Daoy (cell line): ENCODE measurements at regions not wholly inside any gene's neighbourhood (a gene's known extent, or its start where the extent isn't known, plus 50 kb on each side); places are given as distances from the start of the nearest gene placed in this dataset.
"Not testable (repeated sequence)": the region's sequence is repeated elsewhere in the genome, so short reads cannot be mapped to it uniquely, and the experiment has no call there.

Experiments used
- DNase-seq: peaks from one replicate; pipeline ENCODE4 v3.0.0-alpha.2; 2015; ENCODE audit warnings: low read depth

DNA sequence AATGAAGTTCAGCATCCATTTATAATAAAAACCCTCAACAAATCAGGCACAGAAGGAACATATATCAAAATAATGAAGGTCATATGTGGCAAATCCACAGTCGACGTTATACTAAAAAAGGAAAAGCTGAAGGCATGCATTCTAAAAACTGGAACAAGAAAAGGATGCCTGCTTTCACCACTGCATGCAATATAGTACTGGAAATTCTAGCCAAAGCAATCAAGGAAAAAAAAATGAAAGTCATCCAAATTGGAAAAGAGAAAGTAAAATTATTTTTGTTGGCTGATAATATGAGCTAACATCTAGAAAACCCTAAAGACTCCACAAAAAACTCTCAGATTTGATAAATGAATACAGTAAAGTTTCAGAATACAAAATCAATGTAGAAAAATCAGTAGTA, 1123.2 kb downstream of the TBL1XR1 start:
- DNase-seq, result no peak

DNA sequence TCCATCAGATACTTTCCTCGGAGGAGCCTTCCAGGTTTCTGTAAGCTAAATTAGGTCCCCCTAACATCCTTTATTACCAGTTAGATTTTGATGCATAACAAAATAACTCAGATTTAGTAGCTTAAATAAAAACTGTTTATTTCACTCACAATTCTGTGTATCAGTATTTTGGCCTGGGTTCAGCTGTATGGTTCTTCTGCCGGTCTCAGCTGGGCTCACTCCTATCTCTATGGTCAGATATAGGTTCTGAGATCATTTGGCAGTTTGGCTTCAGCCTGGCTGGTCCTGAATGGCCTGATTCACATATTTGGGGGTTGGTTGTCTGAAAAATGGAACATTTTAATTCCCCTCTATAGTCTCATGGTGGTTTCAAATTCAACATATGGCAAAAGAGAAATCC, 1125.3 kb downstream of the TBL1XR1 start:
- no peak for DNase-seq

DNA sequence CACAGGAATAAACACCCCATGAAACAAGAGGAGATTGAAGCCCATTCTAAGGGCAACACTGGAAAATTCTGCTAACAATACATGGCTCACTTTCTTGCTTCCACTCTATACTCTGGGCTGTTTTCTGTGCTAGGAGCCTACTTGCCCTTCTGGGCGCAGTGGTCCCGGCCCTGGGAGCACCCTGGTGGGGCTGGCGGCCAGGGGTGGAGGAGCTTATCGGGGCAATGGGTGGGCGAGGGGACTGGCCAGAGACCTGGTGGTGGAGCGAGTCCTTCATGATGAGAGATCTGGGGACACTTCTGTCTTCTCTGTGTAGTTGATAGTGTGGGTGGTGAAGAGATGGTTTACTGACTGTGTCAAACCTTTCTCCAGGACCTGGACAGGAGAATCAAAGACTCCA, 1128.5 kb downstream of the TBL1XR1 start:
- no peak for DNase-seq

GRCh38 chr3:176058856-176059255, 1138.4 kb downstream of the TBL1XR1 start:
- no peak for DNase-seq

DNA sequence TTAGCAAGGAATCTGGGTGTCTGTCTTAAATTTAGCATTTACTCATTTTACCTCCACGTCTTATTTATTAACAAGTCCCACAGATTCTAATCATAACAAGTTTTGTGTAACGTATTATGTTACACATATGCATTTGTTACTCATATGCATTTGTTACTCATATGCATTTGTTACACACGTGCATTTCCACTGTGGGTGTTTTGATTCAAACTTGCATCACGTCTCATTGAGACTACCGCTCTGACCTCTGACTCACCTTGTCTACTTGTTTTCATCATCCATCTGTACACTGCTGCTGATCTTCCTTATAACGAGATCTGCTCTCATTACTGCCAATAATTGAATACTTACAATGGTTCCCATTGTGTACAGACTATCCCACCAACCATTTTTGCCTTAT, 1141.4 kb downstream of the TBL1XR1 start:
- DNase-seq, result no peak

- no peak for DNase-seq
These were observed 1145.5 kb downstream of the TBL1XR1 start for GRCh38 chr3:176051766-176052165.

GRCh38 chr3:176046703-176047102, 1150.6 kb downstream of the TBL1XR1 start:
- DNase-seq, result no peak

DNA sequence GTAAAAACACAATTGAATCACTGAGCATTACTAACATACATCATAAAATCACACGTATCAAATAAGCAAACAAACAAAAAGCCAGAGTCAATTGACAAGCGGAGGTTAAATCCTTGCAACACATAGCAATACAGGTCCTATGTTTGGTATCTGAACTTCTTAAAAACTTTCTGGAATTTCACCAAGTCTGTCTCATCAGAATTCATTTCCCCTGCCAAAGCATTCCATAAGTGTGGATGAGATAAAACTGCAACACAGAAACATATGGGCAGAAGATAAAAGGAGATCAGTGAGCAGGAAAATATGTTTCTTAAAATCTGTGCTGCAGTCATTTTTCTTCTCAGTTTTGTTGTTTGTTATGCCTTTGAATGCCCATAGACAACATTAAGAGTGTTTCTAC, 1155.5 kb downstream of the TBL1XR1 start:
- no peak for DNase-seq

GRCh38 chr3:176041185-176041584, 1156.1 kb downstream of the TBL1XR1 start:
- no peak for DNase-seq

GRCh38 chr3:176037636-176038035, 1159.6 kb downstream of the TBL1XR1 start:
- DNase-seq, result no peak

DNA sequence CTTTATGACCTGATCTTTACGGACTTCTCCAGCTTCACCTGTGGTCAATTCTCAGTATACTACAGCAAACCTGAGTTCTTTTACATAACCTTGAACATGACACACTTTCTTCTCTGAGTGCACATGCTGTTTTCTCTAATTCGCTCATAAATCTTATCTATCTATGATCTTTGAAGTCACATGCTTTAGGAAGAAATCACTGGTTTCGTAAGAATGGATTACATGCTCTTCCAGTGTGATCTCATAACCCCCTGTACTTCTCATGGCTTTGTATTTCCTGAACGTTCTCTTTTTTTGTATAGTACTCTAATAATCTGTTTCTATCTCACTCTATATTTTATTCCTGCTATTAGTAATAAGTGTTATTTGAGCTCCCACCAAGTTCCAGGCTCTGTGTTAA, 1165.2 kb downstream of the TBL1XR1 start:
- no peak for DNase-seq

DNA sequence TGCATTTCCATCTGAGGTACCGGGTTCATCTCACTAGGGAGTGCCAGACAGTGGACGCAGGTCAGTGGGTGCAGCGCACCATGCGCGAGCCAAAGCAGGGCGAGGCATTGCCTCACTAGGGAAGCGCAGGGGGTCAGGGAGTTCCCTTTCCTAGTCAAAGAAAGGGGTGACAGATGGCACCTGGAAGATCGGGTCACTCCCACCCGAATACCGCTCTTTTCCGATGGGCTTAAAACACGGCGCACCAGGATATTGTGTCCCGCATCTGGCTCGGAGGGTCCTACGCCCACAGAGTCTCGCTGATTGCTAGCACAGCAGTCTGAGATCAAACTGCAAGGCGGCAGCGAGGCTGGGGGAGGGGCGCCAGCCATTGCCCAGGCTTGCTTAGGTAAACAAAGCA, 1157.1 kb downstream of the NAALADL2 start:
- DNase-seq, result not testable (repeated sequence)

- not testable (repeated sequence) for DNase-seq
These were observed 1156.1 kb downstream of the NAALADL2 start for GRCh38 chr3:176015228-176015627.

GRCh38 chr3:176009256-176009655, 1150.1 kb downstream of the NAALADL2 start:
- no peak for DNase-seq

GRCh38 chr3:176005564-176005963, 1146.4 kb downstream of the NAALADL2 start:
- DNase-seq, result no peak

DNA sequence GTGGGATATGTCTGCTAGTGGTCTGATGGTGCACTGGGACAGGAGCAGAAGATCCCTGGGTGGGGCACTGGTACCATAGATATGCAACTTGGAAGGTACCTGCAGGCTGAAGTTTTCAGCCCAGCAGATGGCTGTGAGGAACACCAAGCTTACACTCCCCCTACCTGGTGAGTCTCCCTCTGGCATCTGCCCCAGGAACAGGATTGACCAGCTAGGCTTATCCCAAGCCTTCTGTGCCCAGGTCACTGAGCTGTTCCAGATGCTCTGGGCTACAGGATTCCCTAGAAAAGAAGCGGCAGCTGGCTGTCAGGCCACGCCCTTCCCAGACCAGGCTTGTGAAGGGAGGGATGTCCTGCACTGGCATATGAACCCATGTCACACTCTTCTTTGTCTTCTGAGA, 1130.0 kb downstream of the NAALADL2 start:
- no peak for DNase-seq

DNA sequence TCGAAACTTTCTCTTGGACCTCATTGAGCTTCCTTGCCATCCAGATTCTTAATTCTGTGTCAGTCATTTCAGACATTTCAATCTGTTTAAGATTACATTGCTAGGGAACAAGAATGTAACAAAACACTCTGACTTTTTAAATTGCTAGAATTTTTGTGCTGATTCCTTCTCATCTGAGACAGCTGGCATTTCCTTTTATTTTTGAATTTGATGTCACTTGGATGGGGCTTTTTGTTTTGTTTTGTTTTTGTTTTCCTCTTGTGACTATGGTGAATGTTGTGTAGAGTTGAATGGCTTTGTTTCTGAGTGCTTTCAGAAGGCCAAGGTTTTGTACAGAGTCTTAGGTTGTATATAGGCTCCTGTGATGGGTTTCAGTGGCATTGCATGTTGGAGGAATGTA, 1129.3 kb downstream of the NAALADL2 start:
- no peak for DNase-seq

DNA sequence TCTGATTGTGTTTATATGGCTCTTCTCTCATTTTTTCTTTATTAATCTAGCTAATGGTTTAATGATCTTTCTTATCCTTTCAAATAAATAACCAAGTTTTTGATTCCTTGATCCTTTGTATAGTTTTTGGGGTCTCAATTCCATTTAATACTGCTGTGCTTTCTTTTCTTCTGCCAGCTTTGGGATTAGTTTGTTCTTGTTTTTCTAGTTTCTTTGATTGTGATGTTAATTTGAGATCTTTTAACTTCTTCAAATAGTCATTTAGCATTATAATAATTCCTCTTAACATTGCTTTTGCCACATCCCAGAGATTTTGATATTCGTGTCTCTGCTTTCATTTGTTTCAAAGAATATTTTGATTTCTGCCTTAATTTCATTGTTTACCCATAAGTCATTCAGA, 1126.6 kb downstream of the NAALADL2 start:
- no peak for DNase-seq

DNA sequence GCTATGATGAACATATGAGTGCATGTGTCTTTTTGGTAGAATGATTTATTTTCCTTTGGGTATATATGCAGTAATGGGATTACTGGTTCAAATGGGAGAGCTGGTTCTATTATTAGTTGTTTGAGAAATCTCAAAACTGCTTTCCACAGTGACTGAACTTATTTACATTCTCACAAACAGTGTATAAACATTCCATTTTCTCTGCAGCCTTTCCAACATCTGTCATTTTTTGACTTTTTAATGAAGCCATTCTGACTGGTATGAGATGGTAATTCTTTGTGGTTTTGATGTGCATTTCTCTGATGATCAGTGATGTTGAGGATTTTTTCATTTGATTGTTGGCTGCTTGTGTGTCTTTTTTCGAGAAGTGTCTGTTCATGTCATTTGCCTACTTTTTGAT, 1124.2 kb downstream of the NAALADL2 start:
- DNase-seq, result no peak

DNA sequence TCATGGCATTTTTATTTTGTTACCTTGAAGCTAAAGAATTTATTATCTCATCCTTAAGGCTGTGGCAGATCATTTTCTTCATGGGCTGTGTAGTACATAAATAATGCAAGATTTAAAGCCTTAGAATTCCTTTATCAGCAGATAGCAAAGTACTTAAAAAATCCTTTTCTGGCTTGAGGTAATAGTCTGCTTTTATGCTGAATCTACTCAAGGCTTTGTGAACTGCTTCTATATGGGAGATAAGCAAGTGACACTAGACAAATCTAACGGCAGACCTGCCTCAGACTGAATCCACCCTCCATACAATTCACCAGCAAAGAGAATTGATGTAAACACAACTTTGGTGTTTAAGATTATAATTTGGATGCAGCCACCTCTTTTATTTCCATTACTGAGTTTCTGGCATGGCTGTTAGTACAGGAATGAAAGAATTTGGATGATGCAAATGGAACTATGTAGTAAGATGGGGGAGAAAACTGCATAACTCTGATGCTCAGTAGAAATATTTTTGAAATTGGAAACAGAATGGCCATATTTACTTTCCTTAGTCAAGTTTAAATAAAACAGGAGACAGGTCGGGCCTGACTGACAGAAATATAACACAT, 1121.5 kb downstream of the NAALADL2 start:
- DNase-seq, result no peak

GRCh38 chr3:175977968-175978752, 1119.0 kb downstream of the NAALADL2 start:
- DNase-seq, result no peak

DNA sequence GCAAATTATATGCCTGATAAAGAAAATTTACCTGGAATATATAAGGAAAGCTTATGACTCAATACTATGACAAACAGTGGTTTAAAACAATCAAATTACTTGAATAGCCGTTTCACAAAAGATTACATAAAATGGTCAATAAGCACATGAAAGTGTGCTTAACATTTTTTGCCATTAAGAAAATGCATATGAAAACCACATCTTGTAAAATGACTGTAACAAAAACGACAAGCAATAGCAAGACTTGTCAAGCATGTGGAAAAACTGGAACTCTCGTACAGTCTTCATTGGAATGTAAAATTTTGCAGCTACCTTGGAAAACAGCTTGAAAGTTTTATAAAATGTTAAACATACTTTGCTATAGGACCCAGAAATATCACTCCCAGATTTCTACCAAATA, 1110.3 kb downstream of the NAALADL2 start:
- no peak for DNase-seq

DNA sequence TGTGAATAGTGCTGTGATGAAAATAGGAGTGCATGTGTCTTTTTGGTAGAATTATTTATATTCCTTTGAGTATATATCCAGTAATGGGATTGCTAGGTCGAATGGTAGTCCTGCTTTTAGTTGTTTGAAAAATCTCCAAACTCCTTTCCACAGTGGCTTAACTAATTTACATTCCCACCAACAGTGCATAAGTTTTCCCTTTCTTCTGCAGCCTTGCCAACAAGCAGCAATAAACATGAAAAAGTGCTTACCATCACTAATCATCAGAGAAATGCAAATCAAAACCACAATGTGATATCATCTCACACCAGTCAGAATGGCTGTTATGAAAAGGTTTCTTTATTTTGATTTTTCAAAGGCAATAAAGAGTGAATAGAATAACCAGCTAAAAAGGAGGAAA, 1105.9 kb downstream of the NAALADL2 start:
- no peak for DNase-seq

DNA sequence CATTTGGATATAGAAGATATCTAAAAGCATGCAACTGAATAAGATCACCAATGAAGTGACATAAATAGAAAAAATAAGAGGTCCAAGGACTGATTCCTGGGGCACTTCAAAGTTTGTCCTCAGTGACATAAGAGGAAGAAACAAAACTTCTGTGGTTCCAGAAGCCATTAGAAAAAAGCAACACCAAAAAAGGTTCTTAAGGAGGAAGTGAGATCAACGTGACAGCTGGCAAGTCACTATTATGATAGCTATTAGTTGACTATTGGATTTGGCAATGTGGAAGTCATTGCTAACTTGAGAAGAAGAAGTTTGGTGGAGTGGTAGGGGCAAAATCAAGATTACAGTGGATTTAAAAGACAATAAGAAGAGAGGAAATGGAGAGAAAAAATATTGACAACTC, 1098.3 kb downstream of the NAALADL2 start:
- no peak for DNase-seq
